MM.1S (cell line): ENCODE measurements at regions not wholly inside any gene's neighbourhood (a gene's known extent, or its start where the extent isn't known, plus 50 kb on each side); places are given as distances from the start of the nearest gene placed in this dataset.

Source experiments
- EZH2 ChIP-seq: fragments of 300-600 bp; sonication (generic); optimal IDR thresholded peaks from 2 replicates; pipeline ENCODE3; 2017; ENCODE audit warnings: low read depth, mild to moderate bottlenecking, antibody characterized with exemption, low read length, mixed read lengths
- EZH2phosphoT487 ChIP-seq: fragments of 300-600 bp; sonication (generic); IDR thresholded peaks from 2 replicates; pipeline ENCODE4 v1.6.1; 2018; ENCODE audit warnings: antibody characterized with exemption, low read length
- TF ChIP-seq, protein P1 (sequence below): fragments of 300-600 bp; sonication (generic); IDR thresholded peaks from 2 replicates; pipeline ENCODE4 v1.5.1; 2016; ENCODE audit warnings: antibody characterized with exemption, low read length, mixed read lengths

DNA sequence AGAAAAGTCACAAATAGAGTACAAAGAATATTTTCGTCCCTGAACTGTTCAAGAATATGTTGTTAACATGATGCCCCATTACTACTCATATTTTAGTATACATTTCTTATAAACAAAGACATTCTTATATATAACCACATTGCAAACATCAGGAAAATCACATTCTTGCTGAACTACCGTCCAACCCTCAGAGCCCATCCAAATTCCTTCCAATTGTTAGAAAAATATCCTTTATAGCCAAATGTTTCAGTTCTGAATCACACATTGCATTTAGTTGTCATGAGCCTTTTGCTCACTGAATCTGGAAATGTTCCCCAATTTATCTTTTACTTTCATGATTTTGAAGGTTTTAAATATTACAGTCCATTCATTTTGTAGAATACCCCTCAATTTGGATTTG is 467.8 kb upstream of the ARGLU1 start:
- TF ChIP-seq, protein P1, sequence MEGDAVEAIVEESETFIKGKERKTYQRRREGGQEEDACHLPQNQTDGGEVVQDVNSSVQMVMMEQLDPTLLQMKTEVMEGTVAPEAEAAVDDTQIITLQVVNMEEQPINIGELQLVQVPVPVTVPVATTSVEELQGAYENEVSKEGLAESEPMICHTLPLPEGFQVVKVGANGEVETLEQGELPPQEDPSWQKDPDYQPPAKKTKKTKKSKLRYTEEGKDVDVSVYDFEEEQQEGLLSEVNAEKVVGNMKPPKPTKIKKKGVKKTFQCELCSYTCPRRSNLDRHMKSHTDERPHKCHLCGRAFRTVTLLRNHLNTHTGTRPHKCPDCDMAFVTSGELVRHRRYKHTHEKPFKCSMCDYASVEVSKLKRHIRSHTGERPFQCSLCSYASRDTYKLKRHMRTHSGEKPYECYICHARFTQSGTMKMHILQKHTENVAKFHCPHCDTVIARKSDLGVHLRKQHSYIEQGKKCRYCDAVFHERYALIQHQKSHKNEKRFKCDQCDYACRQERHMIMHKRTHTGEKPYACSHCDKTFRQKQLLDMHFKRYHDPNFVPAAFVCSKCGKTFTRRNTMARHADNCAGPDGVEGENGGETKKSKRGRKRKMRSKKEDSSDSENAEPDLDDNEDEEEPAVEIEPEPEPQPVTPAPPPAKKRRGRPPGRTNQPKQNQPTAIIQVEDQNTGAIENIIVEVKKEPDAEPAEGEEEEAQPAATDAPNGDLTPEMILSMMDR: no peak
- TF ChIP-seq EZH2phosphoT487: no peak
- no peak for TF ChIP-seq EZH2
